Germinal center (tissue), 1 donor: ENCODE measurements at regions not wholly inside any gene's neighbourhood (a gene's known extent, or its start where the extent isn't known, plus 50 kb on each side); places are given as distances from the start of the nearest gene placed in this dataset.

Source experiments
- DNase-seq: peaks from one replicate; pipeline ENCODE4 v3.0.0; 2012; ENCODE audit warnings: mixed read lengths, low spot score

DNA sequence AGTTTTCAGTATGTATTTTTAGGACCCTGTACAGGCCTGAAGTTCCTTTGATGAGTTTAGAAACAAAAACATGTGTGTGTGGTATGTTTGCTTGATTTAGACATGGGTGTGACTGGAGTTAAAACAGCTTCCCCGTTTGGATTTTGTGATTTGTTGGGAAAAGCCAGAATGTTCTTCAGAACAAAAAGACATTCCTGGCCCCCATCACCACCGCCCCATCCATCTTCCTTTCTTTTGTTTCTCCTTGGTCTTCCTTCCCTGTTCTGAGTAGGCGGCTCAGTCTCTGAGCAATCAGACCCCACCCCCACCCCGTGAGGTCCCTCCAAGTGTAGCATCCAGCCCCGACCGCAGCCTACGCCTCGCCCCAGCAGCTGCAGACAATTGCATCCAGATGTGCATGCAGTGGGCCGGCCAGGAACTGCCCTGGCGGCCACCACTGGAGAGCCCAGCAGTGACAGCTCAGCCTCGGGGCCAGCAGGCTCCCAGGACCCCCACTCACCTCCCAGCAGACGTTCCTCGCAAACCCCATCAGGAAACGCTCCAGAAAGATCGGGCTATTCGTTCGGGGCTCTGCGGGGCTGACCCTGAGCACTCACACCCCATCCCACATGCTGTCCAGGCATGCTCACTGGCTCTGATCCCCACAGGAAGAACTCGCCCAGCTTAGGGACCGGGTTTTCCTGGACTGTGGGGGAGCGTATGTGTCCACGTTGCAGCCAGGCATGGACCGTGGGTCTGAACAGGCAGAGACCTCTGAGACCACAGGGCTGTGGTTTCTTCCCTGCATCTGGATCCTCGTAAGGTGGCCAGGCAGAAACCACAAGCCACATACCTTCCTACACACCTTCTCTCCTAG, 99.8 kb upstream of the CDH5 start:
- no peak for DNase-seq

DNA sequence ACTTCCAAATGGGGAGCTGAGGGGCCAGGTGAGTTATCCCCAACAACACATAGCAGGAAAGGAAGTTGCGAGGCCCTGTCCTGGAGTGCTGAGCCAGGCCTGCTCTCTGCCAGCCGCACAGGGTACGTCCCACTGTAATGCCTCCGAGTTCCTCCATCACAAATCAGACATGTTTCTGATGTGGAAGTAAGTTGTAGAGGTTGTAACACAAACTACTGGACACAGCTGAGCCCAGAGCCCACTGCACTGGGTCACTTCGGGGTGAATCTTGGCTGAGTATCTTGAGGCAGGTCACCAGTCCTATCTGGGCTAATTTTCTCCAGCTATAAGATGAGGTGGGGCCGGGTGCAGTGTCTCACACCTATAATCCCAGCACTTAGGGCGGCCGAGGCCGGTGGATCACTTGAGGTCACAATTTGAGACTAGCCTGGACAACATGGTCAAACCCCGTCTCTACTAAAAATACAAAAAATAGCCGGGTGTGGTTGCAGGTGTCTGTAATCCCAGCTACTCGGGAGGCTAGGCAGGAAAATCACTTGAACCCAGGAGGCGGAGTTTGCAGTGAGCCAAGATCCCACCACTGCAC, 100.8 kb upstream of the CDH5 start:
- no peak for DNase-seq

DNA sequence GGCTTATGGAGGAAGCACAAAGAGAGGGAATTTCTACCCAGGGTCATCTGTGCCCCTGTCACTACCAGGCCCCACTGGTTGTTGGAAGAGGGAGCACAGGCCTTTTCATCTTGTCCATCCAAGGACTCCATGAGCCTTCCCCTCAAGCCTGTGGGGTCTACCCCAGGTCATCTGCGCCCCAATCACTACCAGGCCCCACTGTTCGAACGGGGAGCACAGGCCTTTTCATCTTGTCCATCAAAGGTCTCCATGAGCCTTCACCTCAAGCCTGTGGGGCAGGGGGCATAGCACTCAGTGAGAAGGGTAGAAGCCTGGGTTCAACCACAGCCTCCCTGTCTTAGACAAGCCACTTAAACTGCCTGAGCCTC, 101.5 kb upstream of the CDH5 start:
- DNase-seq: no peak

DNA sequence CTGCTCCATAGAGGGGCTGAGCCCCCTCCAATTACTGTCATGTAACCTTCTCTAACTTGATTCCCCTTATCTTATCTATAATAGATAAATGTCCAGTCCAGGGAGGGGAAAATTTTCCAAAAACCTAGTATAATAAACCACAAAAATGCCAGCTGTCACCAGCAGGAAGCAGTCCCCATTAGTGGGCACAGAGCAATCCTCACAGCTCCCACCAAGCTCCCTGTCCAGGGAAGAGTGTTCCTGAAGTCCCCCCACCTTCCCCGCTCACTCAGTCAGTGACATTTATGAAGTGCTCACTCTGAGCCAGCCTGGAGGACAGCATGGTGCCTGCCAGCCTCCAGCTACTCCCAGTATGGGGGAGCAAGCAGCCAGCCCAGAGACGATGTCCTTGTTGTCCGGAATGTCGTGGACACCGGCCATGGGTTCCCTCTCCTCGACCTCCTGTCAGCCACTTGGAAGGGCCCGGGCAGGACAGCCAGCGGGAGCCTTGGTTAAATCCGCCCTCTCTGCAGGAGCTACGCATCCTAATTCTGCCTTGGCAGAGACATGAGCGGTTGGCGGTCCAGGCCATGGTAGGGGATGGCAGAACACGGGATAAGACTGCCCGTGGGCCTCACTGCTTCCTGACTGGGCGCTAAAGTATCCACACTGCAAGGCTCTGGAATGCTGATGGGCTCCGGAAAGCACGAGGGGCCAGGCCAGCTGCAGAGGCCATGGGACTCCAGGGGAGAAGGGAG, 102.0 kb upstream of the CDH5 start:
- DNase-seq: no peak

DNA sequence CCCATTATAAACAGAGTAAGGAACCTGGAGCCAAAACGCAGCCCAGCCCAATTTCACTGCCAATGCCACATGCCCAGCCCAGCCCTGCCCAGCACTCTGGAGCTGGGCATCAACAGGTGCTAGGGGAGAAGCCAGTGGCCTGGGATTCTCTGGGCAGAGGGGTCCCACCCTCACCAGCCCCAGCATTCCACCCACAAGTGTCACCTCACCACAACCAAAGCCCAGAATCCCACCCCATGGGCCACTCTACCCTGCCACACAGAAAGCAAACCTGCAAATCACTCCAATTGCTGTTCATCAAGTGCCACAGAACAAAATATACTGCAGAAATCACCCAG, 102.5 kb upstream of the CDH5 start:
- DNase-seq: no peak

DNA sequence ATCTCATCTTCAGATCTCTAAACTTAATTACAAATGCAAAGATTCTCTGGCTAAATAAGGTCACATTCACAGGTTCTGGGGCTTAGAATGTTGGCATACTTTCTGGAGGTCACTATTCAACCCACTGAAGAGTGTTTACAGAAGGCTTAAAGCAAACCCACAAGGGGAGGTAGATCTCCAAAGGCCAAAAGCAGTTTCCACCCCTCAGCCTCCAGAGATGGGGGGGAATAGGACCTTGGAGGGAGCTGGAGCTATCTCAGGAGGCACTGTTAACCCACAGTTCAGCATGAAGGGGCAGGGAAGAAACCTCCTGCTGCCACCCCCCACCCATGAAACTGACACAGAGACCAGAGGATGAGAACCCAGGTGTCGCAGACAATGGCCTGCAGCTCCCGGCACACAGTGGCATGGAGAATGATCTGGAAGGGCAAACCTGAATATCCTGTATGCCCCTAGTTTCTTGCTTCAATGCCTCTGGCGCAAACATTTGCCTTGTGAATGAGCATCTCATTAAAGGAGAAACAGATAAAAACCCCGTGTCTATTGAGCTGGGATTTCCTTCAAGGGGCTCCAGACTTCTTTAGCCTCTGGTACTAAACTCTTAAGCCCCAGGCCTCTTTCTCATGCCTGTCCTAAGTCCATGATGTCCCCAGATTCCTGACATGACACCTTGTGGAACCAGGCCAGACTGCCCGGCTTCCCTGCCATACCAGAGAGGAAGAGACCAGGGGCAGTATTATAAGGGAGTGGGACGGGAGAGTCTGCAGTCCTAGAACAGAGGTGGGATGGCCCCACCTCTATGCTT, 103.1 kb upstream of the CDH5 start:
- no peak for DNase-seq

DNA sequence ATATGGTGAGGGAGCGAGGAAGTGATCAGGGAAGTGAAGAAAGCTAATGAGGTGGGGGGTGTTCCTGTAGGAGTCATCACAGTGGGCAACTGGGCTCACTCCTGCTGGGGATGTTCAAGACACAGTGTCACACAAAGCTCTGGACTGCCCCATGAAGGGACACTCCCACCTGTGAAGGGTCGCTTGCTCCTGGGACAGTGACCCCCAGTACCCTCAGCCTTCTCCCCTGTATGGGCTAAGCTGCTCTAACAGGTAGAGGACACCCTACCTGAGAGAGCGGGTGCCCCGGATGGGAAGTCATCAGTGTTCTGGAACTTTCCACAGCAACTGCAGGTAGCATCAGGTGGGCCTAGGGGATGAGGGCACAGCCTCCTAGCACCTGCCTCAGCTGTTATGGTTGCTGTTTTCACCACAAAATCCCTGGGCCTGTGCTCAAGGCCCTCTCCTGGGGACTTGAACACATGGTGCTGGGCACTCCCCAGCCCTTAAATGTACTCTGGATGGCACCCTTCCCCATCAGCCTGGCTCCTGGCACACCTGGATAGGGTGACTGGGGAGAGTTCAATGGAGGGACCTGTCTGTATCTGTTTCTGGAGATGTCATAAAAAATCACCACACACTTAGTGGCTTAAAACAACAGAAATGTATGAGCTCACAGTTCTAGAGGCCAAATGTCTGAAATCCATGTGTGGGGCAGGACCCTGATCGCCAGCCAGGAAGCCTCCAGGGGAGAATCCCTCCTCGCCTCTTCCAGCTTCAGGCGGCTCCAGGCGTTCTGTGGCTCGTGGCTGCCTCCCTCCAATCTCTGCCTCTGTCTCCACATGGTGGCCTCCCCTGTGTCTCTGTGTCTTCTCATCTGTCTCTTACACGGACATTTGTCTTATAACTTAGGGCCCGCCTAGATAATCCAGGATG, 104.0 kb upstream of the CDH5 start:
- no peak for DNase-seq

DNA sequence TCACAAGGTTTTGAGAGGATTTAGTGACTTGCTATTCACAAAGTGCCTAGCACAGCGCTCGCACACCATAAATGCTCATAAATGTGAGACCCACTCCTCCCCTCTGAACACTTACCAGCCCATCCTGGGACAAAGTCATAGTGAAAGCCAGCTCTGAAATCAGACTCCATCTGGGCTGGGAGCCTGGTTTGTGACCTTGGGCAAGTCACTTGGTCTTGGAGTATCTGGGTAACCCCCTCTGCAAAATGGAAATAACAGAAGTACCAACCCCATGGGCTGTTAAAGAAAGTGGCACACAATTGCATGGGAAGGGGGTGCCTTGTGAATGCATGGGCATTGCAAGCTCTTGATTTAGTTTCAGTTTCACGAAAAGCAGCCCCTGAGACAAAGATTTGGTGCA, 104.7 kb upstream of the CDH5 start:
- DNase-seq: no peak

DNA sequence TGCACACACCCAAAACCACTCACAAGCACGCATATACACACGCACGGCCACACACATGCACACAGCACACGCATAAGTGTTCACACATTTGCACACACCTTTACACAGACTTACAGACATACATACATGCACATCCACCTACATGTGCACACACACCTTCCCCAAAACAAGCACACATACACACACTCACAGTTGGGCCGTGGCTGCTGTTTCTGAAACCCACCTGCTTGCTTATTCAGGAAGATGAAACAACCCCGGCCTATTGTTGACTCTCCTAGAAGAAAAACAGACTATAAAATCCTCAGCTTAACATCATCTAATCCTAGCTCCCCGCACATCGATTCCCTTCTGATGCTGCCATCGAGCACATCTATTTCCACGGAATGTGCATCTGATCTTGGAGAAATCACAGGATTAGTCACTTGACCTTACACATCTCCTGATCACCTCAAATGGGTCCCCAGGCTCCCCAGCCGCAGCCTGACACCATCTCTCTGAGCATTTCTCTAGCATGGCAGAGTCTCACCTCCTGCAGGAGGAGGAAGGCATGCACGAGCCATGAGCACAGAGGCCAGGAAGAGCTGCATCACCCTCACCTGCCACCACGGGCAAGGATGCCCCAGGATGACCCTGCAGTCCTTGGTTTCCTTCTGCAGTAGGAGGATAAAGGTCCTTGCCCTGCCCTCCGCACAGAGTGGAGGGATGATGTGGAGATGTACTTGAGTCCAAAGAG, 105.8 kb upstream of the CDH5 start:
- DNase-seq: no peak

DNA sequence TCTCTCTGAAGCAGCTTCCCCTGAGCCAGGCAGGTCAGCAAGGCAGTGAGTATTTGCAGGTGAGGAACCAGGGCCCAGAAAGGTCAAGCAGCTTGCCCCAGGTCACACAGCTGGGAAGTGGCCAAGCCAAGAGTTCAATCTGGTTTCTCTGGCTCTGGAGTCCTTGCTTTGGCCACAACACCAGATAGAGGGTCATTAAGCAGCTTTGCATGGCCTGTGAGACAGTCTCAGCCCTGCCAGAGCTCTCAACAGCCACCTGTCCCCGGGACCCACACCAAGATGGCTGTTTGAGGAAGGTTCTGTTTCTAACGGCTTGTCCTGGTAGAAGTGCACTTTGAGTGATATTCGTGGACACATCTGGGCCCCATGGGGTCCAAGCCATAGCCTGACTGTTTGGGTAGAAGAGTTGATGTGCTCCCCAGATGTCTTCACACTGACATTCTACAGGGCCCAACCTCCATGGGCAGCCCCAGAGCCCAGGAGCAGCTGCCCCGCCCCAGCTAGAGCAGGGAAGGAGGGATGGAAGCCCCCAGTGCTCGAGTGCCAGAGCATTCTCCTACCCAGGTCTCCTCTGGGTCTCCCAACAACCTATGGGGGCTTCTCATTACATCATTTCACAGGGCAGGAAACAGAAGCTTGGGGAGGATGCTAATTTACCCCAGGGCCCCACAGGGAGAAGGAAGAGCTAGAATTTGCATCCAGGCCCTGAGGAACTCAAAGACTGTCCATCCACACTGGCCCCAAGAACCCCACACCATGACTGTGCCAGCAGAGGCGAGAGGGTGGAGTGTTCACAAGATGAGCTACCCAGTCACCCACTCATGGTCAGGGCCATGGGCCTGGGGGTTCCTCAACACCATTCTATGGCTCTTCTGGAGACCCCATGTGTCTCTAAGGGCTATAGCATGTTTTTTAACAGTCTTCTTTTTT, 107.3 kb upstream of the CDH5 start:
- DNase-seq: no peak

DNA sequence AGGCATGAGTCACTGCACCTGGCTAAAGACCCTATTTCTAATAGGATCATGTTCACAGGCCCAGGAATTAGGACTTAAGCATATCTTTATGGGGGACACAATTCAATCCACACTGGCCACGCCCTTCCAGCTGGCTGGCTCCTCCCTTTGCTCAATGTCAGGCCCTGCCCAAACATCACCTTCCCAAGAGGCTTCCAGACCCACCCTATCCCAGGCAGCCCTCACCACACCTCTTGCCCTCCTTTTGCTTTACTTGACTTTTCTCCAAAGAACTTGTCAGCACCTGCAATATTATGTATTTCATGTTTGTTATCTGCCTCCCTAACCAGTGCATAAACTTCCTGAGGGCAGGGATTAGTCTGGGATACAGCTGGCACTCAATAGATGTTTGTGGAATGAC, 109.6 kb upstream of the CDH5 start:
- DNase-seq: no peak

DNA sequence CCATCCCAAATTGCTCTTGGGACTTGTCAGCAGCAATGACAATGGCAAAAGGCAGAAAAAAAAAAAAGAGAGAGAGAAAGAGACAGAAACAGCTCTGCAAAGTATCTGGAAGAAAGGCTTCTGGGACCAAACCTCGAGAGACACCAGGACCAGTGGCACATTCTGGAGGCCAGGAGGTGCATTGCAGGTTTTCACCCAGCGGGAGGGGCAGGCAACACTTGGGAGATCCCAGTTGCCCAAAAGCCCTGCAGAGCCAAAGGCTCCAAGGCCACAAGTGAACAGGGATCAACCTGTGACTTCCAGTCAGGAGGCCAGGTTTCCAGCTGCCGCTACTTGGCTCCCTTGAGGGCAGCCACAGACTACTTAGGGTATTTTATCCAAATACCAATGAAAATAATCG, 110.8 kb upstream of the CDH5 start:
- no peak for DNase-seq

DNA sequence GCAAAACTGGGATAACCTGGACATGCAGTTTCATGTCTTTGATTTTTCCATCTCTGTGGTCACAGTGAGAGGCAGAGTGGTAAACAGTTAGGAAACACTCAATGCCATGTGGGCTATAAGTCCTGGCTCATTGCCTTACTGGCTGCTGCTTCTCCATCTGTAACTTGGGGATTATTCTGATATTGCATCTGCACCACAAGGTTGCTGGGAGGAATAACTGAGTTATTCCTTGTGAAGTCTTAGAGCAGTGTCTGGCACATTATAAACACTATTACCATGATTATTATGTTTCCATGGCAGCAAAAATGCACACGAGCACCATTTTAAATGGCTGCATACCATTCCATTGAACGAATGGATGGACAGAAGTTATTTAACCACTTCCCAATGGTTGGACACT, 111.7 kb upstream of the CDH5 start:
- DNase-seq: no peak

DNA sequence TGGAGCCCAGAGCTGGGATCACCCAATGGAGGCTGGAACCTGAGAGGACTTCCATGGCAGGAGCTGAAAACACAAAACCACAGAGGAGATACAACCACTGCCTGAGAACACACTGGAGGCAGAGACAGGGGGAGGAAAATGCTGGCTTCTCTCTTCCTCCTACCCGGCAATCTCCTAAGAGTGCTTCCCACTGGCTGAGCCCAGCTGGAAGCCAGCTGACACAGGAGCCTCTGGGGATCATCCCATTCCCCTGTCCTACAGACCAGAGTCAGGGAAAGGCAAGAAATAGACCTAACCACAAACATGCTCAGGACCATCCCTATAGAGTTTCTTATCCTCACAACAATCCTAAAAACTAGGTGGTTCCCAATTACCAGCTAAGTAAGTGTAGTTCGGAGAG, 112.4 kb upstream of the CDH5 start:
- DNase-seq: no peak

DNA sequence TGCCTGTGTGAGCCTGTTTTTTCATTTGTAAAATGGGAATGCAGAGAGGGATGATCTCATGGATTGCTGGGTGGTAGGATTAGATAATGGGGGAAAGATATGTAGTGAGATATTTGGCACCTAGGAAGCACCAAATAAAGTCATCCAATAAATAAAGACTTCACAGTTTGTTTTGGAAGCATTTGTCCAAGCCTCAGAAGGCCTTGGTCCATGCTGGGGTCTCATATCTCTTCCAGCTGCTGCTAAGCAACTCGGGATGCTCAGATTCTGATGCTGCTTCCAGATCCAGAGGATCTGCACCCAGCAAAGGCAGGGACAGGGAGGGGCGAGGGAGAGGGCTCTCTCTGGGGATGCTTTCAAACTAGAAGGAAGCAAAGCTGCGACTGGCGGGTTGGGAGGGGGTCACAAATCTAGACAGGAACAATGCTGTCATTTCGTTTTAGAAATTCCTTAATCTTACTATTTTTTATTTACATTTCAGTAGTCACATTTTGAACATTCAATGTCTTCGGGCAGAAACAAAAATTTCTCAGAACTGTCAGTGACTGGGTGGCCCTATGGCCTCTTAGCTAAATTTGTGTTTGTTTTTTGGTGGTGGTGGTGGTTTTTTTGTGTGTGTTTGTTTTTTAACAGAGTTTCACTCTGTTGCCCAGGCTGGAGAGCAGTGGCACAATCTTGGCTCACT, 114.9 kb upstream of the CDH5 start:
- no peak for DNase-seq

DNA sequence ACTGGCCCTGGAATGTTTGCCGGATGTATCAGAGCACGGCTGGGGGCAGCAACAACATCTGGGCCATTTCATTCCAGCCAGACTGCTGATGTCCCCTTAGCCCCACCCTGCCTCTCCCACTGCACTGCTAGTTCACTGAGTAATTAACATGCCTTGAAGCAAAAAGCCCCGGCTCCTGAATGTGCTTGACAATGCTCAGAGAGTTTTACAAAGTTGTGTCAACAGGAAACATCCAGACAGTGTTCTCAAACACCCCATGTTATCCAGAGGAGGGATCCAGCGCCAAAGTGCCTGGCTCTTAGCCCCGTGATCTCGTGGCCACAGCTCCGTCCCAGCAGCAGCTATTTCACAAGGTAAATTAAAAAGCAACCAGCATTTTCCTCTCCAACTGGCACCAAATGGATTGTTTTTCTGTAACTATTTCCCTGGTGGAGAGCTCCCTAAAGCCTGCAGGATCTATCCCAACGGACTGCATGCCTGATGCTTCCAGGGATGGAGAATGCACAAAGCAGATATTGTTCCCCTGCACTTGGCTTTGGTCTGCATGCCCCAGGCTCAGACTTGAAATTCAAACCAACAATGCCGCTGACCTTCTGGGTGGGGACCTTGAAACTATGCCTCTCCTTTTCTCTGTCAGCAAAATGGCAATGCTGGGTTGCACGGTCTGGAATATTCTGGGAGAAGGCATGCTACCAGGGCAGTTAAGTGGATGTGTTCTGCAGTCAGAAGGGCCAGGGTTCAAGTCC, 115.6 kb upstream of the CDH5 start:
- no peak for DNase-seq

DNA sequence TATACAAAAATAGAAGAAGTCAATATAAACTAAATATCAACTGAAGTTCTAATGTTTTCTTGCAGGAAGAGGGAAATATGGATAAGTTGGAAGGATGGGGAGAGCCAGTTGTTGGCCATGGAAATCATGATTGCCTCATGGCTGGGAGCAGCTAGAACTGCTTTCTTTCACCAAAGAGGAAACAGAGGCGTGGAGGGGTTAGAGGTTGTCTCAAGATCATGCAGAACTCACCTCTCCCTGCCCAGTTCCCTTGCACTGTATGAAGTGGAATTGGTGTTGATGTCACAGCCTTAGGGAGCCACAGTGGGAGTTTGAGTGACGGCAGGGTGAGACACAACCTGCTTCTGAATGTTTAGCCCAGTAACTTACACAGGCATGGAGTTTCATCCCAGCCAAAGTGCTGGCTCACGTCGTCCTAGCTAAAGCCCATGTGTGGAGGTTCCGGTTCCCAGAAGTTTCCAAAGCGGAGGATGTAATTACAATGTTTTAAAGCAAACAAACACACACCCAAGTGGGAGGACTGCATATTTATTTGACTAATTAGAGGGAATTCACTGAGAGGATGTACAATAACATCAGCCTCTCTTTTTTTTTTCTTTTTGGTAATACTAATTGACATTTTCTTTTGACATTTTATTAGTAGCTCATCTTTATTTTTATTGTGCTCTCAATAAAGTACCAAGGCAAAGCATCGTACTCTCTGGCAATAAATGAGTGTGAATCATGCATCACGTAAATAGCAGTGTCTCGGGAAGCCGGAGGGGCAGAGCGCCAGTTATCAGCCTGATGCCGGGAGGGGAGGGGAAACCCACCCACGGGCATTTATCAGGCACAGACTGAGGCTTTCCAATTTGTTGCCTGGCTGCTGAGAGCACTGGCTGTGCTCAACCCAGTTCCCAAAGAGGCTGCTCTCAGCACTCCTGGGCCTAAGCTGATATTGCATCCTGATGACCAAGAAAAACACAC, 118.7 kb upstream of the CDH5 start:
- no peak for DNase-seq
